HG03103 (cell line): ENCODE measurements at regions not wholly inside any gene's neighbourhood (a gene's known extent, or its start where the extent isn't known, plus 50 kb on each side); places are given as distances from the start of the nearest gene placed in this dataset.
"Not testable (repeated sequence)": the region's sequence is repeated elsewhere in the genome, so short reads cannot be mapped to it uniquely, and the experiment has no call there.

Experiments
- ATAC-seq: cut with Tn5 transposase; IDR thresholded peaks from one replicate; pipeline ENCODE4 v1.9.1; 2021; ENCODE audit warnings: low read depth; ENCODE audit not compliant: unreplicated experiment

- no peak for ATAC-seq
These were observed 102.9 kb upstream of the SPATA12 start for GRCh38 chr3:56957522-56957921.

- no peak for ATAC-seq
These were observed 103.6 kb upstream of the SPATA12 start for GRCh38 chr3:56956906-56957305.

- ATAC-seq, result no peak
These were observed 104.9 kb upstream of the SPATA12 start for GRCh38 chr3:56955492-56956111.

DNA sequence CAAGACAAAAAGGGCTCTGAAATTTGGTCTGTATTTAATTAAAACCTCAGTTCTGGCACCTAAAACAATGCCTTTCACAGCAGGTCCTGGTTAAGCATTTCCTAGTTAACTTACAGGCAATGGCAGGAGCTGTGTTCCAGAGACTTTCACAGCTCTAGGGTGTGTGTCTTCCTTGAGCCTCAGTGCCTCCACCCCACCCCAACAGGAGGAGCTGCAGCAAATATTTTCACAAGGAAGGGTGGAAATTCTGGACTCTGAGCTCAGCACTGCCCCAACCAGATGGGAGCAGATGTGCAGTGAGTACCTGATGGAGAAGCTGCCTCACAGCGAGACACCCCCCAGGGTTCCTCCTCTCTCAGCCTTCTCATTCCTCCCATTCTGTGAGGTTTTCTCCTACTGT lies 106.3 kb upstream of the SPATA12 start:
- ATAC-seq, result no peak

- no peak for ATAC-seq
These were observed 107.6 kb upstream of the SPATA12 start for GRCh38 chr3:56952846-56953245.

GRCh38 chr3:56952061-56952460 lies 108.4 kb upstream of the SPATA12 start:
- ATAC-seq, result no peak

DNA sequence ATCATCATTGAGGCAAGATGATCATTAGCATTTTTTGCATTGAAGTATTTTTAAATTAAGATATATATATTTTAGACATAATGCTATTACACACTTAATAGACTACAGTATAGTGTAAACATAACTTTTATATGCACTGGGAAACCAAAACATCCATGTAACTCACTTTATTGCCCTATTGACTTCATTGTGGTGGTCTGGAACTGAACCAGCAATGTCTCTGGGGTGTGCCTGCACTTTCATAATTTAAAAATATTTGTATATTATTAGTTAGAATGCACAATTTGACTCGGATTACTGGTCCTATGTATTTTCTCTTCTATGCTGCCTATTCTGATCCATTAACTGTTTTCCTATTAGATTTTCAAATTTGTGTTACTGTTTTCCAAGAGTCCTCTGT lies 109.1 kb upstream of the SPATA12 start:
- ATAC-seq, result no peak

DNA sequence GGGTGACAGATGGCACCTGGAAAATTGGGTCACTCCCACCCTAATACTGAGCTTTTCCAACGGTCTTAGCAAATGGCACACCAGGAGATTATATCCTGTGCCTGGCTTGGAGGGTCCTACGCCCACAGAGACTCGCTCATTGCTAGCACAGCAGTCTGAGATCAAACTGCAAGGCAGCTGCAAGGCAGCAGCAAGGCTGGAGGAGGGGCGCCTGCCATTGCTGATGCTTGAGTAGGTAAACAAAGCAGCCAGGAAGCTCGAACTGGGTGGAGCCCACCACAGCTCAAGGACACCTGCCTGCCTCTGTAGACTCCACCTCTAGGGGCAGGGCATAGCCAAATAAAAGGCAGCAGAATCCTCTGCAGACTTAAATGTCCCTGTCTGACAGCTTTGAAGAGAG lies 115.1 kb upstream of the SPATA12 start:
- not testable (repeated sequence) for ATAC-seq

DNA sequence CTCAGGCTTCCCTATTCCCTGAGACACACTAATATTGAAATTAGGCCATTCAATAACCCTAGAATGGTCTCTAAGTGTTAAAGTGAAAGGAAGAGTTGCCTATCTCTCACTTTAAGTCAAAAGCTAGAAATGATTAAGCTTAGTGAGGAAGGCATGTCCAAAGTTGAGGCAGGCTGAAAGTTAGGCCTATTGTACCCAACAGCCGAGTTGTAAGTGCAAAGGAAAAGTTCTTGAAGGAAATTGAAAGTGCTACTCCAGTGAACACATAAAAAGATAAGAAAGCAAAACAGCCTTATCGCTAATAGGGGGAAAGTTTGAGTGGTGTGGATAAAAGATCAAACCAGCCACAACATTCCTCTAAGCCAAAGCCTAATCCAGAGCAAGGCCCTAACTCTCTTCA lies 117.9 kb upstream of the SPATA12 start:
- no peak for ATAC-seq

DNA sequence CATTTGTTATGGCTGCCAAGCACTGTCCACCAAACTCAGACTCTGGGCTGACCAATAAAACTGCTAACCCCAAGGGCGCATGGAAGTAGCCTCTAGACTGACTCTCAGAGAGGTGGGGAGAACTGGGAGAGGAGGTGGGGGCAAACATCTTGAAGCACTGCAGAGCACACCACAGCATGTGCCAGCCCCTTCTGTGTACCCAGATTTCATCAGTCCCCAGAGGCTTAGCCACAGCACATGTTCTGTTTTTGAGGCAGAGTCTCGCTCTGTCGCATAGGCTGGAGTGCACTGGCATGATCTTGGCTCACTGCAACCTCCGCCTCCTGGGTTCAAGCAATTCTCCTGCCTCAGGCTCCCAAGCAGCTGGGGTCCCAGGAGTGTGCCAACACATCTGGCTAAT lies 119.5 kb upstream of the SPATA12 start:
- no peak for ATAC-seq

GRCh38 chr3:56940321-56940720 lies 120.1 kb upstream of the SPATA12 start:
- ATAC-seq, result no peak

DNA sequence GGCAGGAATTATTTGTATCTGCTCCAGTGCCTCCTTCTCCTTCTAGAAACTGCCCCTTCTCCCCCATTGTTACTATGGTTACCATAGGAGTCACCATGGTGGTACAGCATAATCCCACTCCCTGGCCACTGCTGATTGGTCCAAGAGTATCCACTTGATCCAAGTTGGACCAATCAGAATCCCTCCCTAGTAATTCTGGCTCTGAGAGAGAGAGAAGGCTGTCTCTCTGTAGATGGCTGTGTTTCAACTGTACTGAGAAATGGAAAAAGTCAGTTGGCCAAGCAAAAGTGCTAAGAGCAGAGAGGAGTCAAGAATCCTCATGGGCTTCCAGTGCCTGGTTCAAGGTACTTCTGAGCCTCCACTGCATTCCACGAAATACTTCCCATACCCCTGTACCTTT lies 120.6 kb upstream of the SPATA12 start:
- ATAC-seq, result no peak

DNA sequence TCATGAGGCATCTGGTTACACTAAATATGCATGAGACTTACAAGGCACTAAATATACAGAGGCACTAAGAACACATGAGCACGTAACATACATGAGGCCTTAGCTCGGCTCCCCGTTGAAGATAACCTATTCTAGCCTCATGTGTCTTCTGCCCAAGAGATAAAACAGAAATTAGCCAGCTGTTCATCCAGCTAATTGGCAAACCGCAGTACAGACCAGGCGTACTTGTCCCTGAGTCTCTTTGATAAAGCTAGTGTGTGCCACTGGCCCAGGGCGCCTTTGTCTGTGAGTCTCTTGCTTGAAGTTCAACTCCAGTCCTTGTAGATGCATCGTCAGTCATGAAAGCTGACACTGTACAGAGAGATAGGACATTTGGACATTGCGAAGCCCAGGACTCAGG lies 121.9 kb upstream of the SPATA12 start:
- ATAC-seq, result no peak

- no peak for ATAC-seq
These were observed 122.9 kb upstream of the SPATA12 start for GRCh38 chr3:56937580-56937979.

GRCh38 chr3:56935811-56936210 lies 124.7 kb upstream of the SPATA12 start:
- no peak for ATAC-seq

- not testable (repeated sequence) for ATAC-seq
These were observed 126.0 kb upstream of the SPATA12 start for GRCh38 chr3:56934481-56934880.

DNA sequence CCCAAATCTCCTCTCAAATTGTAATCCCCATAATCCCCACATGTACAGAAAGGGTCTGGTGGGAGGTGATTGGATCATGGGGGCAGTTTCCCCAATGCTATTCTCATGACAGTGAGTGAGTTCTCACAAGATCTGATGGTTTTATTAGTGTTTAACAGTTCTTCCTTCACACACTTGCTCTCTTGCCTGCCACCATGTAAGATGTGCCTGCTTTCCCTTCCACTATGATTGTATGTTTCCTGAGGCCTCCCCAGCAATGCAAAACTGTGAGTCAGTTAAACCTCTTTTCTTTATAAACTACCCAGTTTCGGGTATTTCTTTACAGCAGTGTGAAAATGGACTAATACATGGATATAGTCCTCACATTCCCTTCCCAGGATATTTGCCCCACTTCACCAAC lies 126.7 kb upstream of the SPATA12 start:
- no peak for ATAC-seq

GRCh38 chr3:56932866-56933265 lies 127.6 kb upstream of the SPATA12 start:
- no peak for ATAC-seq

GRCh38 chr3:56931836-56932235 lies 128.6 kb upstream of the SPATA12 start:
- ATAC-seq, result no peak

GRCh38 chr3:56930706-56931105 lies 129.0 kb upstream of the ARHGEF3 start:
- no peak for ATAC-seq

GRCh38 chr3:56929809-56930615 lies 128.3 kb upstream of the ARHGEF3 start:
- ATAC-seq, result no peak

DNA sequence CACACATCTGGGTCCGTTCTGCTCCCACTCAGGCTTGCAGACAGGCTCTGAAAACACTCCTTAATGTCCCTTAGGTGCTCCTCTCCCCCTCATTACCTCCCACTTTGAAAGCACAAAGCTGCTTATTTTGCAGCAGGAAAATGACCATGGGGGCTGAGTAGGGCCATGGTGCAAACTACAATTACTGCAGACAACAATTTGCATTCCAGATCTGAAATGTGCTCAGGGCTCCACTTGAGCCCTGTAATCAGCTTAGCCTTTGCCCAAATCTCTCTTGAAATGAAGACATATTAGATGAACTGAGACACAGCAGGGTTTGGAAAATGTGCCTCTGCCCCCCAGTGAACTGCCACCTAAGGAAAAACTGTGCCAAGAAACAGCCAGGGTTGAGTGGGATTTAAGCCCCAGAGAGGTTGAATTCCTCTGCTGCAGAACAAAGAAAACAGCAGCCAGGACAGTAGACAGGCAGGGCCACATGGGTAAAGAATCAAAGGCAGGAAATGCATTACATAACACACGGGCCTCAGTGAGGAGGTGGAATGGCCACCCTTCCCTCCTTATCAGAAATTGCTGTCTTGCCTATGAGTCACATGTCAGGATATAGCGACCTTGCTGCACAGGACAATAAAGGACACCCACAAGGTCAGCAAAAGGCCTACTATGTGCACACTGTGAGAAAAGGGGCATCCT lies 126.8 kb upstream of the ARHGEF3 start:
- no peak for ATAC-seq
